ENCODE measurements at regions not wholly inside any gene's neighbourhood (a gene's known extent, or its start where the extent isn't known, plus 50 kb on each side); places are given as distances from the start of the nearest gene placed in this dataset.
"Not testable (repeated sequence)": the region's sequence is repeated elsewhere in the genome, so short reads cannot be mapped to it uniquely, and the experiment has no call there.

DNA sequence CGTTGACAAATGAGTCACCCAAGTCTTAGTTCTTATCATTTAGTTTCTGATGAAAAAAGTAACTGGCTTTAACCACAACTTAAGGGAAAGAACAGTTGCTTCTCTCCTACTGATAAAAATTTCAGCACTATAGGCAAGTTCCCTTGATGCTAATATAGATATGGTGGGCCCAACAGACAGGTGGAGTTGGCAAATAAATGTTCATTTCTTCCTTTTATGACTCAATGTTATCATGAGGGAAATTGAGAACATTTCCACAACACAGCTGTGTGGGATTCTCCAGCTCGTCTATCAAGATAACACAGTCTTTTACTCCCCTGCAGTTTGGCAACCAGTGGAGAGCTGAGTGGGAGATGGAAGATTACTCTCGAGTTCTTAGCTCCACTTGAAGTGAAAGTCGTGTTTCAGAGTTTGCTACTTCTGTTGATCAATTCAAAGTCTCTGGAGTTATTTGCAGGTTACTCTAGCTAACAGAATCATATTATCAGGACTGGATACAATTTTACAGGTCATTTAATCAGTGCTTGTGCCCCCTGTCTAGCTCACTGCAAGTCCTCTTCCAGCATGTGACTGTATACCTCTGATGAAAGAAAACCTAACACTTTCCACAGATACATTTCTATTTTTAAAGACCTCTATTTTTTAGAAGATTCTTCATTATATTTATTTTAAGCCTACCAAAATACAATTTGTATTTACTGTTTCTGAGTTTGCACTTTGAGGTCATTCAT lies 270.6 kb upstream of the GK2 start:
- Histone ChIP-seq H3K79me2 (ENCODE audit: insufficient read depth, low read length) (no peaks in the 10 kb centered on the region), H3K36me3 (ENCODE audit: insufficient read depth, low read length) (no peaks in the 10 kb centered on the region), H3K27ac (ENCODE audit: low read depth, low read length, poor library complexity, severe bottlenecking) (no peak overlapping the region), H3K9me3 (ENCODE audit: low read length) (no peaks in the 10 kb centered on the region), H3K9me2 (ENCODE audit: low read depth, low read length) (no peaks in the 10 kb centered on the region), H3K4me2 (ENCODE audit: low read length) (no peak overlapping the region), H2AFZ (ENCODE audit: low read length) (no peak overlapping the region), H3K9ac (ENCODE audit: low read length) (no peak overlapping the region), H3K4me3 (ENCODE audit: low read depth, low read length, poor library complexity, severe bottlenecking) (no peak overlapping the region), H4K20me1 (ENCODE audit: insufficient read depth, low read length) (no peaks in the 10 kb centered on the region), H3K27me3 (ENCODE audit: insufficient read depth, low read length) (no peaks in the 10 kb centered on the region), H3K4me1 (ENCODE audit: insufficient read depth, low read length, severe bottlenecking) (no peaks in the 10 kb centered on the region), H3F3A (ENCODE audit: insufficient read depth, low read length) (no peaks in the 10 kb centered on the region)
- TF ChIP-seq EZH2 (IDR thresholded peaks at IDR 0.05; ENCODE audit: borderline replicate concordance, low read length): no peak
- TF ChIP-seq, protein P1, sequence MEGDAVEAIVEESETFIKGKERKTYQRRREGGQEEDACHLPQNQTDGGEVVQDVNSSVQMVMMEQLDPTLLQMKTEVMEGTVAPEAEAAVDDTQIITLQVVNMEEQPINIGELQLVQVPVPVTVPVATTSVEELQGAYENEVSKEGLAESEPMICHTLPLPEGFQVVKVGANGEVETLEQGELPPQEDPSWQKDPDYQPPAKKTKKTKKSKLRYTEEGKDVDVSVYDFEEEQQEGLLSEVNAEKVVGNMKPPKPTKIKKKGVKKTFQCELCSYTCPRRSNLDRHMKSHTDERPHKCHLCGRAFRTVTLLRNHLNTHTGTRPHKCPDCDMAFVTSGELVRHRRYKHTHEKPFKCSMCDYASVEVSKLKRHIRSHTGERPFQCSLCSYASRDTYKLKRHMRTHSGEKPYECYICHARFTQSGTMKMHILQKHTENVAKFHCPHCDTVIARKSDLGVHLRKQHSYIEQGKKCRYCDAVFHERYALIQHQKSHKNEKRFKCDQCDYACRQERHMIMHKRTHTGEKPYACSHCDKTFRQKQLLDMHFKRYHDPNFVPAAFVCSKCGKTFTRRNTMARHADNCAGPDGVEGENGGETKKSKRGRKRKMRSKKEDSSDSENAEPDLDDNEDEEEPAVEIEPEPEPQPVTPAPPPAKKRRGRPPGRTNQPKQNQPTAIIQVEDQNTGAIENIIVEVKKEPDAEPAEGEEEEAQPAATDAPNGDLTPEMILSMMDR (IDR thresholded peaks at IDR 0.05; ENCODE audit: low read length): no peak

DNA sequence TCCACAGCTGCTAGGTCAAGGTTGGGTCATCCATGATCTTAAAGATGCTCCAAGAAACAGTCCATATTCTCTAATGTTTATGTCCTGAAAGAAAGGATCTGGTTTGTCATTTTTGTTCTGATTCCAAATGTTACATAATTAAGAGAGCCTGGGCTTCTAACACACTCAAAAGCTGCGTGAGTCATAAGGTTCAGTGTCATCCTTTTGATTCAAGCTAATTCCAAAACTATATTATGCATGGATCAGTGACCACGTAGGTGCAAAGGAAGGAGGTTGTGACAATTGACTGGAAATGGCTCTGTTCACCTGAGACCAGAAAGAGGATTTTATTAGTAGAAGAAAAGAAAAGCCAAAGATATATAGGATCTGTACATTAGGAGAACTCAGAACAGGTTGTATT lies 268.7 kb upstream of the GK2 start:
- Histone ChIP-seq H4K20me1 (ENCODE audit: insufficient read depth, low read length) (no peaks in the 10 kb centered on the region), H3K4me2 (ENCODE audit: low read length) (no peak overlapping the region), H2AFZ (ENCODE audit: low read length) (no peak overlapping the region), H3K4me1 (ENCODE audit: insufficient read depth, low read length, severe bottlenecking) (no peaks in the 10 kb centered on the region), H3K27ac (ENCODE audit: low read depth, low read length, poor library complexity, severe bottlenecking) (no peak overlapping the region), H3K4me3 (ENCODE audit: low read depth, low read length, poor library complexity, severe bottlenecking) (no peak overlapping the region), H3F3A (ENCODE audit: insufficient read depth, low read length) (no peaks in the 10 kb centered on the region), H3K9me3 (ENCODE audit: low read length) (no peaks in the 10 kb centered on the region), H3K36me3 (ENCODE audit: insufficient read depth, low read length) (no peaks in the 10 kb centered on the region), H3K9ac (ENCODE audit: low read length) (no peak overlapping the region), H3K27me3 (ENCODE audit: insufficient read depth, low read length) (no peaks in the 10 kb centered on the region), H3K79me2 (ENCODE audit: insufficient read depth, low read length) (no peaks in the 10 kb centered on the region), H3K9me2 (ENCODE audit: low read depth, low read length) (no peaks in the 10 kb centered on the region)
- no peak for TF ChIP-seq EZH2 (IDR thresholded peaks at IDR 0.05; ENCODE audit: borderline replicate concordance, low read length)
- TF ChIP-seq, protein P1 (IDR thresholded peaks at IDR 0.05; ENCODE audit: low read length): no peak

DNA sequence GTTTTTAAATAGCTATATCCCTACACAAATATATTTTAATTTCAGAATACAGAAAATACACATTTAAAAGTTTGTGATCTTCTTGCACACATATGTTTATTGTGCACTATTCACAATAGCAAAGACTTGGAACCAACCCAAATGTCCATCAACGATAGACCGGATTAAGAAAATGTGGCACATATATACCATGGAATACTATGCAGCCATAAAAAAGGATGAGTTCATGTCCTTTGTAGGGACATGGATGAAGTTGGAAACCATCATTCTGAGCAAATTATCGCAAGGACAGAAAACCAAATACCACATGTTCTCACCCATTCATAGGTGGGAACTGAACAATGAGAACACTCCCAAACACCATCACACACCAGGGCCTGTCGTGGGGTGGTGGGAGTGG lies 266.9 kb upstream of the GK2 start:
- H3K4me2 ChIP-seq (ENCODE audit: low read length); H3K9me2 ChIP-seq (ENCODE audit: low read depth, low read length); H3K27ac ChIP-seq (ENCODE audit: low read depth, low read length, poor library complexity, severe bottlenecking); H2AFZ ChIP-seq (ENCODE audit: low read length); H3K9me3 ChIP-seq (ENCODE audit: low read length); H3K79me2 ChIP-seq (ENCODE audit: insufficient read depth, low read length); H3K9ac ChIP-seq (ENCODE audit: low read length); H3K27me3 ChIP-seq (ENCODE audit: insufficient read depth, low read length); H4K20me1 ChIP-seq (ENCODE audit: insufficient read depth, low read length); H3K4me3 ChIP-seq (ENCODE audit: low read depth, low read length, poor library complexity, severe bottlenecking); H3K36me3 ChIP-seq (ENCODE audit: insufficient read depth, low read length); H3F3A ChIP-seq (ENCODE audit: insufficient read depth, low read length); H3K4me1 ChIP-seq (ENCODE audit: insufficient read depth, low read length, severe bottlenecking): not testable (repeated sequence)

DNA sequence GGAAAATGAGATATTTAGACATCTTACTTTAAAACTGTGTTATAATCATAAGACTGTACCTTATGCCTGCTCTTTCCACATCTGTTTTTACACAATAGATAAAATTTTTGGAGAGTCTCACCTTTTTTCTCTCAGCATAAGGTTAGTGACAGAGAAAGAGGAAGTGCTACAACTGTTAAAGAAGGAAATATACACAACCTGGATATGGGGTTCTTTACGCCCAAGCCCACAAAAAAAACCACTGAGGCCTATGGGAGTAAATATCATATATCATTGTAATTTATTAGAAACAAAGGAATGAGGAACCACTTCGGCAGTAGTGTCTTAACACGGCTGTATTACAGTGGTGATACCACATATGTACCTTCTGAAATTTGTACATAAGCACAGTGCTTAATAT lies 265.9 kb upstream of the GK2 start:
- Histone ChIP-seq H3F3A (ENCODE audit: insufficient read depth, low read length) (no peaks in the 10 kb centered on the region), H3K9me3 (ENCODE audit: low read length) (no peaks in the 10 kb centered on the region), H3K9ac (ENCODE audit: low read length) (no peak overlapping the region), H3K27ac (ENCODE audit: low read depth, low read length, poor library complexity, severe bottlenecking) (no peak overlapping the region), H2AFZ (ENCODE audit: low read length) (no peak overlapping the region), H3K9me2 (ENCODE audit: low read depth, low read length) (no peaks in the 10 kb centered on the region), H3K79me2 (ENCODE audit: insufficient read depth, low read length) (no peaks in the 10 kb centered on the region), H3K36me3 (ENCODE audit: insufficient read depth, low read length) (no peaks in the 10 kb centered on the region), H4K20me1 (ENCODE audit: insufficient read depth, low read length) (no peaks in the 10 kb centered on the region), H3K4me1 (ENCODE audit: insufficient read depth, low read length, severe bottlenecking) (no peaks in the 10 kb centered on the region), H3K4me3 (ENCODE audit: low read depth, low read length, poor library complexity, severe bottlenecking) (no peak overlapping the region), H3K4me2 (ENCODE audit: low read length) (no peak overlapping the region), H3K27me3 (ENCODE audit: insufficient read depth, low read length) (no peaks in the 10 kb centered on the region)
- TF ChIP-seq EZH2 (IDR thresholded peaks at IDR 0.05; ENCODE audit: borderline replicate concordance, low read length): no peak
- TF ChIP-seq, protein P1 (IDR thresholded peaks at IDR 0.05; ENCODE audit: low read length): no peak
